Activated T-cell treated with anti-CD3 and anti-CD28 coated beads for 24 hours (primary cell): ENCODE measurements at regions not wholly inside any gene's neighbourhood (a gene's known extent, or its start where the extent isn't known, plus 50 kb on each side); places are given as distances from the start of the nearest gene placed in this dataset.
"Not testable (repeated sequence)": the region's sequence is repeated elsewhere in the genome, so short reads cannot be mapped to it uniquely, and the experiment has no call there.

Experiments used
- DNase-seq: peaks from one replicate; pipeline ENCODE4 v3.0.0-alpha.2; 2020; ENCODE audit warnings: low read depth

GRCh38 chr3:106265704-106266103 is 396.9 kb upstream of the CBLB start:
- no peak for DNase-seq

DNA sequence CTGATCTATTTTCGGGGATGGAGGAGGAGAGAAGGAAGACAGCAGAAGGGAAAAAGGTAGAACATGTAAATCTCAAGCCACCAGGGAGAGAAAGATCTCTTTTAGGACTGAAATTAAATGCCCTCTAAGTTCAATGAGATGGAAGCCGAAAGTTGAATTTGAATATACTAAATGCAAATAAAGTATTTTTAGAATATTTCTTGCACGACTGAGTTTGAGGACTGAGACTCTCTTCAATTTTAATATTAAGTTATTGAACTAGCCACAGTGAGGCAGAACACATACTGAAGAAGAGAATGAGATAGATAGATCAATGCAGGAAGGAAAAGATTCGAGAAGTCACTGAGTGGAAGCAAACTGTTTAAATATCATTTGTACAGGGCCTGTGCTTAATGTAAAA is 399.9 kb upstream of the CBLB start:
- DNase-seq: no peak

DNA sequence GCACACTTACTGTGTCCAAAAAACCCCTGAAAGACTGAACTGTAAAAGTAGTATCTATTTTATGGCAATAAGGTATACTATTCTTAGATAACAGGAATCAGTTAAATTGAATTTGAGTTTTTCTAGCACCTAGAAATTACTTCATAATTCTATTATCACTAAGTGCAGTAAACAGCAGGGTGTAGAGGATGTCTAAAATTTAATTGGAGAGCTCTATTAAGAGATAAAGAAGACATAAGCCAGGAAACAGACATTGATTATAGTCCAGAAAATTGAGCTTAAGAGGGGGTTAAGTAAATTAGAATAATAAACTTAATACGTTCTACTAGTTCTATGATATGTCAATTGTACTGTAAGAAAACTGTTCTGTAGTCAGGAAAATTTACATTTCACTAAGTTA is 403.5 kb upstream of the CBLB start:
- no peak for DNase-seq

- no peak for DNase-seq
Observed at GRCh38 chr3:106275592-106275991, 406.8 kb upstream of the CBLB start.

GRCh38 chr3:106276151-106276550 is 407.3 kb upstream of the CBLB start:
- DNase-seq: no peak

DNA sequence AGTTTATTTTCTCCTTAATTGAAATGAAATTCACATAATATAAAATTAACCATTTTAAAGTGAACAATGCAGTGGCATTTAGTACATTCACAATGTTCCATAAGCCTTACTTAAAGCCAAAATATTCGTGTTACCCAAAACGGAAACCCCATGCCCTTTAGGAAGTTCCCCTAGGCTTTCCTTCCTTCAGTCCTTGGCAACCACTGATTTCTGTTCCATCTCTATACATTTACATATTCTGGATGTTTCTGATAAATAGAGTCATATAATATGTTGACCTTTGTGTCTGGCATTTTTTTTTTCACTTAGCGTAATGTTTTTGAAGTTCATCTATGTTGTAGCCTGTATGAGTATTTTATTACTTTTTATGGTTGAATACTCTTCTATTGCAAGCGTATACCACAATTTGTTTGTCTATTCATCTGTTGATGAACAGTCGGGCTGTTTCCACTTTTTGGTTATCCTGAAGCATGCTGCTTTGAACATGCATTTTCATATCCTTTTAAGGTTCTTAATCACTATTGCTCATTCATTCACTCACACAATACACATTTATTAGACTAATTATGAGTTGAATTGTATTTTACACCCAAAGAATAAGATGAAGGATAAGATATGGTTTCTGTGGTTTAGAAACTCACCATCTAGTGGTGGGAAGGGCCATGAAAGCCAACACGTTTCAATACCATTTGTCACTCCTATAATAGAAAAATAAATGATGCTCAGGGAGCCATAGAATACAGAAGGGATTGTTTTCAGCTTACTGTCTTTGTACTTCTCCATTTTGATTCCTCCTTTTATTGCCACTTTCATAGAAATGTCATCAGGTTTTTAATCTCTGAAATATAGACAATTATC is 408.2 kb upstream of the CBLB start:
- no peak for DNase-seq

- no peak for DNase-seq
Observed at GRCh38 chr3:106277731-106278130, 408.9 kb upstream of the CBLB start.

DNA sequence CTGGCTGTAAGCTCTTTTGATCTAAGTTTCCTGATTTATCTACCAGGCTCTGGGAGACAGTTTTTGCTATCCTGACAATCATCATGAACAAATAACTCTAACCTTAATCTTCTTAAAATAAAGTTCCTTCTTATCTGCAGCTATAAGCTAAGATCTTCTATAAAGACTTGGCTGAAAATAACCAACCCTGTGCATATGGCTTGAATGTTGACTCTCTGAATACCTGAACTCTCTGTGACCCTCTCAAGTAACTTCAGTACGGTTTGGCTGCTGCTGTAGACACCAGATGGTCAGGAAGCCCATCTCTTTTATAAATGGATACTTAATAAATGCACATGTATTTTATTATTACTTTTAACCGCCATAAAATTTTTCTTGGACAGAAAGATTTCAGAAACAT is 412.4 kb upstream of the CBLB start:
- DNase-seq: no peak

GRCh38 chr3:106282943-106283342 is 414.1 kb upstream of the CBLB start:
- DNase-seq: no peak

GRCh38 chr3:106288781-106289180 is 420.0 kb upstream of the CBLB start:
- no peak for DNase-seq

- no peak for DNase-seq
Observed at GRCh38 chr3:106290304-106290997, 421.6 kb upstream of the CBLB start.

DNA sequence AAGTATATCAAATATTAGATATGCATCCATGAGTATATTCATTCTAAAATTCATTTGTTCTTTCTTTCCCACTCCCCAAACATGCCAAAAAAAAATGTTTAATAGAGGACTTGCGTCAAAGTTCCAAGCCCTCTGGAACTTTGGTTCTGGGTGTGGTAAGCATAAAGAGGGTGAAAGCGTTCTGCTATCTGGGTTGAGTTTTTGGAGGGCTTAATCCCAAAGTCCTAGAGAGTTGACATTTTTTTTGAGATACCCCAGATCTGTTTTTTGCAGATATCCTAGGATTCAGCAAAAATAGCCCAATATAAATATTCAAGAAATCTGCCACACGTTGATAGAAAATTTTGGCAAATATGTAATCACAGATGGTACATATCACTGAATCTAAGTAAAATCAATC is 424.3 kb upstream of the CBLB start:
- no peak for DNase-seq

DNA sequence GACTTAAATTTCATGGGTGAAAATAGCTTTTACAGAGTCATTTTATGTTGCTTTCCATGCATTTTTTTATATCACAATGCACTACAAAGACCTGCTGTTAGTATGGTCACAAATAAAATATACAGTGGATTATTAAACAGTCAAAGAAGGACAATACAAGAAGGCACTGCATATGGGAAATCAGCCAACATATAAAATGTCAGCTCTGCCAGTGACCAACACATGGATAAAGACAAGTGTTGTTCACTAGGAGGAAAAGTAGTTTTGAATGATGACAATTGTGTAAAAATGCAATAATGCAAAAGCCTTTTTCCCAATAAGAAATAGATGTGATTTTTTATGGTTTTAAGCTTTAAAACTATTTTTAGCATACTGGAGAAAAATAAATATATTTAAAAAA is 425.3 kb upstream of the CBLB start:
- DNase-seq: no peak

DNA sequence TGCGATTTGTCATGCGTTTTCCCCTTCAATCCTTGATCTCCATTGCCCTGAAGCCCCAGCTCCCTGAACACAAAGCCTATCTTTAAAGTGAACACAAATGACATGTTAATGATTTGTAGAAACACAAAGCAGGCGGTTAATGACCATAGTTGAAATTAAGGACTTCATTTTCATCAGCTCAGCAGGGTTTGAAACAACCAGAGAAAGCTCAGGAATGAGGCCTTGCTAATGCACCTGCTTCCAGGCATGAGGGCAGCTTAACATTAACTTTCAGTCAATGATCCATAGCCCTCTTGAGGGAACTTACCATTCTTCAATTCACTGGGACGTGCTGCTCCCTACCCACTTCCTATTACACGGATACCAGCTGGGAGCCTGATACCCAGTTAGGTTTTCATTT is 427.2 kb upstream of the CBLB start:
- DNase-seq: no peak

DNA sequence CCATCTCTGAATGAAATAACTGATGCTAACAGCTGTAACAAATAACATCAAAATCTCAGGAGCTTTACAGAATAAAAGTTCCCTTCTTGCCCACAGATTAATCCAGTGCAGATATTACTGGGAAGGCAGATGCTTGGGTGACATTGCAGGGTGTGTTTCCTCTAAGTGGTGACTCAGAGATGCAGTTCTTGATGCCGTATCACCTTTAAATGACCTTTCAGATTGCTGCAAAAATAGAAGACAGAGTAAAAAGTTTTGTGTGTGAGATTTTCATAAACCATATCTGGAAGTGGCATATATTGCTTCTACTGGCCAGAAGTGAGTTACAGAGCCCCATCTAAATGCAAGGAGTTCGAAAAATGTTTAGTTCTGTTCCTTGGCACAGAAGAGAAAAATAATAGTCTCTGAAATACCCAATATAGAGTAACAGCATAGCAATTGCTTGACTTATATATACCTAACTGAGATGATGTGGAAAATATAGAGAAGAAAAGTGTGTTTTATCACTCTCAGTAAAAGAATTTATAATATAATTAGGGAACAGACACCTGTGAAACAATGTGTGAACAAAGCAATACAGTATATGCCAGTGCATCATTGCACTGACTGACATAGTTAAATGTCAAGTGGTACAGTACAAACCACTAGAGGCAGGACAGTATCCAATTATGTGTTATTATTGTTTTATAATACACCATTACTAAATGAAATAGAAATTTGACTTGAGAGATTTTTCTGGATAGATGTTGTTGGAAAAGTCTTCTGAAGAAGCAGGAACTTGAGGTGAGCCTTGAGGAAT is 430.7 kb upstream of the CBLB start:
- DNase-seq: no peak

DNA sequence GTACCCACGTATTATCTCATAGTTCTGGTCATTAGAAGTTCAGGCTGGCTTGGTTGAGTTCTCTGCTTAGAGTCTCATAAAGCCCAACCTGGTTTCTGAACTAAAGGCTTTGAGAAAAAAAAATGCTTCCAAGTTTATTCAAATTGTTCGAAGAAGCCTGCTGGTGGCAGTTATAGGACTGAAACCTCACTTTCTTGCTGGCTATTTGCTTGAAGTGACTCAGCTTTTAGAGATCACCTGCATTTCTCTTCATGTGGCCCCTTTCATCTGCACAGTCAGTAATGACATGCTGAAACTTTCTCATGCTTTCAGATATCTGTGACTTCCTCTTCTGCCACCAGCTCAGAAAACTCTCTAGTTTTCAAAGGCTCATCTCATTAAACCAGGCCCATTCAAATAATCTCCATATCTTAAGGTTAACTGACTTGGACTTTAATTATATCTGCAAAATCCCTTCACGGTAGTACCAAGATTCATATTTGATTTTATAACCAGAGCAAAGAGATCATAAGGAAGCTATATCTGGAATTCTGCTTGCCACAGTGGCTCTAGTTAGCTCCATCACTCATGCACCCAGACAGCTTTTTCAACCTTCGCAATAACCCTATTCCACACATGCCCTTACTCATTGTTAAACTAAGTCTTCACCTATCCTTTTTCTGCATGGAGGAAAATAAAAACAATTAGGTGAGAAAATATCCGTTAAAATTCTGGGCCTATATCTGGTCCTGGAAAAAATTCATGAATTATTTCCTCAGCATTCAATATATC is 433.8 kb upstream of the CBLB start:
- no peak for DNase-seq

GRCh38 chr3:106303766-106304165 is 435.0 kb upstream of the CBLB start:
- DNase-seq: no peak

DNA sequence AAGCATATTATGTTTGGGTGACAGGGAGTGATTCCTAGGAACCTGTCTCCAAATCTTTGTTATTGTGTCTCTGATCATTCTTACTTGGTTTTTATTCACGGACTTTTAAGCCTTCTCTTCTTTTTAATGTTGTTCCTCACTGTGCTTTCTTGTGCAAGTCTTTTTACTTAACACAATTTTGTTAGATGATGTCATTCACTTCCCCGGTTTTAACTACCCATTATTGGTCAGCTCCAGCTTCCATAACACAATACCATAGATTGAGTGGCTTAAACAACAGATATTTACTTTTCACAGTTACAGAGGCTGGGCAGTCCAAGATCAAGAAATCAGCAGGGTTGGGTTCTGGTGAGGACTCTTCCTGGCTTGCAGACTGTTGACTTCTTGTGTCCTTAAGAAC is 436.3 kb upstream of the CBLB start:
- no peak for DNase-seq

- DNase-seq: no peak
Observed at GRCh38 chr3:106305882-106306435, 437.1 kb upstream of the CBLB start.

- no peak for DNase-seq
Observed at GRCh38 chr3:106309274-106309673, 440.5 kb upstream of the CBLB start.

GRCh38 chr3:106309798-106310197 is 441.0 kb upstream of the CBLB start:
- DNase-seq: not testable (repeated sequence)
